K562 (cell line): ENCODE measurements at regions not wholly inside any gene's neighbourhood (a gene's known extent, or its start where the extent isn't known, plus 50 kb on each side); places are given as distances from the start of the nearest gene placed in this dataset.

ENCODE experiments used
- ATAC-seq: fragments of 200-7000 bp; cut with Tn5 transposase; 3 replicates; pipeline ENCODE4 v1.9.1; 2020; ENCODE audit warnings: moderate library complexity
- BruUV-seq: library from RNA; stranded (reverse); fragments of 400-500 nt; replicated peaks from 2 replicates; lab custom pipeline; 2021; lab: Mats Ljungman, UMichigan
- CTCF ChIA-PET: fragments of 300-600 bp; formaldehyde crosslinking; extraction: SDS; loops from one replicate; lab custom pipeline; 2021; ENCODE audit warnings: low intra/inter-chr PET ratio; lab: Yijun Ruan, JAX
- POLR2A ChIA-PET: fragments of 300-600, 350-650 bp; sonication (Branson Sonifier 250); formaldehyde crosslinking; extraction: SDS; loops from one replicate; lab custom pipeline; 2021; ENCODE audit warnings: antibody characterized with exemption, inconsistent platforms; lab: Yijun Ruan, JAX
- DNase-seq, 4 experiments: peaks; one replicate each; pipeline versions ENCODE4 v3.0.0 to v3.0.0-alpha.2; 2011 to 2018; ENCODE audit warnings: low spot score in 3 of 4, mixed read lengths in 3 of 4; ENCODE audit errors: extremely low read depth in 1 of 4
- FAIRE-seq: peaks from 2 replicates; lab custom pipeline; 2011; peaks lifted over from hg19 to GRCh38; lab: Jason Lieb, UNC
- H2AFZ ChIP-seq: 2 replicates; pipeline ENCODE4 v1.6.0; 2011; ENCODE audit warnings: low read depth, low read length, control low read depth, inconsistent platforms
- H3K27ac ChIP-seq: fragments of 200-600 bp; 3 replicates; pipeline ENCODE4 v1.8.0; 2011; ENCODE audit warnings: low read depth, mild to moderate bottlenecking, control low read depth, inconsistent platforms, low read length, moderate library complexity, mixed read lengths; ENCODE audit errors: extremely low read depth
- H3K27me3 ChIP-seq, 2 experiments: fragments of 300-600 bp in 1 of 2; 2 replicates in 1 of 2; 3 replicates in 1 of 2; pipeline versions ENCODE4 v1.6.0 to v1.8.0; 2011; ENCODE audit warnings: inconsistent platforms in 2 of 2, low read length in 2 of 2, mild to moderate bottlenecking in 1 of 2, mixed read lengths in 1 of 2, moderate library complexity in 1 of 2; ENCODE audit not compliant: control insufficient read depth in 2 of 2, insufficient read depth in 2 of 2
- H3K36me3 ChIP-seq: fragments of 300-600 bp; 3 replicates; pipeline ENCODE4 v1.8.0; 2011; ENCODE audit warnings: mild to moderate bottlenecking, low read length, inconsistent platforms; ENCODE audit not compliant: control insufficient read depth, insufficient read depth
- H3K4me1 ChIP-seq, 2 experiments: fragments of 200-600 bp in 1 of 2; replicated peaks in 1 of 2; 2 replicates in 1 of 2; 3 replicates in 1 of 2; pipeline versions ENCODE4 v1.5.1 to v1.8.0; 2011; ENCODE audit warnings: inconsistent platforms in 2 of 2, low read length in 2 of 2, mild to moderate bottlenecking in 1 of 2, mixed read lengths in 1 of 2, moderate library complexity in 1 of 2; ENCODE audit not compliant: control insufficient read depth in 2 of 2, insufficient read depth in 2 of 2
- H3K4me2 ChIP-seq: 2 replicates; pipeline ENCODE4 v1.6.1; 2011; ENCODE audit warnings: low read length, control low read depth, inconsistent platforms, mixed read lengths; ENCODE audit not compliant: insufficient read depth
- H3K4me3 ChIP-seq: fragments of 200-600 bp; sonication (generic), shearing (Covaris generic); 2 replicates; pipeline ENCODE4 v1.5.1; 2016; ENCODE audit warnings: control low read depth, inconsistent platforms
- H3K79me2 ChIP-seq: fragments of 200-600 bp; 3 replicates; pipeline ENCODE4 v1.8.0; 2011; ENCODE audit warnings: low read length, inconsistent platforms; ENCODE audit not compliant: control insufficient read depth, insufficient read depth
- H3K9ac ChIP-seq, 2 experiments: 2 replicates each; pipeline versions ENCODE4 v1.6.0 to v1.6.1; 2011; ENCODE audit warnings: low read depth in 2 of 2, low read length in 2 of 2, control low read depth in 1 of 2, inconsistent platforms in 1 of 2, mild to moderate bottlenecking in 1 of 2, mixed read lengths in 1 of 2; ENCODE audit not compliant: insufficient read depth in 1 of 2
- H3K9me1 ChIP-seq: one replicate; pipeline ENCODE4 v1.6.0; 2011; ENCODE audit warnings: inconsistent platforms, mild to moderate bottlenecking, low read length, moderate library complexity; ENCODE audit not compliant: control insufficient read depth, insufficient read depth
- H3K9me3 ChIP-seq: replicated peaks from 2 replicates; pipeline ENCODE4 v1.5.1; 2011; ENCODE audit warnings: low read depth, low read length, inconsistent platforms; ENCODE audit not compliant: control insufficient read depth, insufficient read depth
- H4K20me1 ChIP-seq: replicated peaks from 2 replicates; pipeline ENCODE4 v1.6.1; 2011; ENCODE audit warnings: low read length, inconsistent platforms, mixed read lengths; ENCODE audit not compliant: control insufficient read depth, insufficient read depth
- ATF1 ChIP-seq, 2 experiments: fragments of 450-650 bp in 1 of 2; IDR thresholded peaks; 2 replicates each; pipeline ENCODE4 v1.6.1; 2016; ENCODE audit warnings: missing compliant biosample characterization in 1 of 2, missing genetic modification characterization in 1 of 2
- ELK3 ChIP-seq: fragments of 450-650 bp; formaldehyde crosslinking; IDR thresholded peaks from 2 replicates; pipeline ENCODE4 v1.4.0; 2020; ENCODE audit warnings: mild to moderate bottlenecking
- FOXA3 ChIP-seq, 2 experiments: fragments of 450-650 bp in 1 of 2; sonication (generic) in 1 of 2; formaldehyde crosslinking; IDR thresholded peaks in 1 of 2; conservative IDR thresholded peaks in 1 of 2; 2 replicates each; pipeline versions ENCODE4 v1.4.0 to v1.8.0; 2020 to 2022; ENCODE audit warnings: mild to moderate bottlenecking in 2 of 2, missing genetic modification reagents in 1 of 2
- FUS ChIP-seq: fragments of 200-400 bp; formaldehyde crosslinking; optimal IDR thresholded peaks from 2 replicates; pipeline ENCODE3; 2017; ENCODE audit warnings: low read depth, low read length
- HOXB6 ChIP-seq: fragments of 250-450 bp; sonication (Bioruptor Pico); IDR thresholded peaks from 2 replicates; pipeline ENCODE4 v1.5.1; 2022; ENCODE audit warnings: mild to moderate bottlenecking, borderline replicate concordance
- SRSF1 ChIP-seq: fragments of 200-400 bp; formaldehyde crosslinking; IDR thresholded peaks from 2 replicates; pipeline ENCODE4 v1.6.1; 2017; ENCODE audit warnings: mild to moderate bottlenecking, low read depth, low read length, moderate library complexity
- ZFP91 ChIP-seq: sonication (generic); formaldehyde crosslinking; IDR thresholded peaks from 2 replicates; pipeline ENCODE4 v1.8.0; 2022; ENCODE audit warnings: mild to moderate bottlenecking, missing genetic modification reagents
- ZNF124 ChIP-seq: sonication (generic); formaldehyde crosslinking; IDR thresholded peaks from 2 replicates; pipeline ENCODE4 v1.8.1; 2022; ENCODE audit warnings: missing genetic modification reagents
- ZNF318 ChIP-seq, 2 experiments: fragments of 450-650 bp; IDR thresholded peaks; 2 replicates each; pipeline ENCODE4 v1.6.1; 2016; ENCODE audit warnings: mild to moderate bottlenecking in 2 of 2, borderline replicate concordance in 1 of 2, low read depth in 1 of 2, moderate library complexity in 1 of 2
- WGBS: fragments of 100-300 bp; shearing (Covaris generic); methylation state at CpG from one replicate; pipeline ENCODE4 v1.1.6; 2016; ENCODE audit warnings: low coverage, mixed read lengths; ENCODE audit not compliant: insufficient coverage; ENCODE audit errors: missing lambda C conversion rate; 5-methylcytosine and 5-hydroxymethylcytosine counted together
- in situ Hi-C: fragments of 300-500 bp; cut with MboI; formaldehyde crosslinking; loops from 4 replicates; pipeline ENCODE4 v1.15.0; 2018; ENCODE audit warnings: inconsistent platforms, mixed read lengths
- intact Hi-C: fragments of 100-400 bp; cut with micrococcal nuclease; formaldehyde crosslinking; loops from 2 replicates; pipeline ENCODE4 v1.14.2; 2022
- TF ChIP-seq, protein P1 (sequence below): fragments of 250-450 bp; sonication (Bioruptor Pico); IDR thresholded peaks from 2 replicates; pipeline ENCODE4 v1.8.0; 2021; ENCODE audit warnings: borderline replicate concordance, mild to moderate bottlenecking, moderate library complexity; ENCODE audit not compliant: poor library complexity, severe bottlenecking

GRCh38 chr15:57773051-57773450 lies 66.5 kb downstream of the POLR2M start:
- Histone ChIP-seq H3K4me1 (no peaks in the 10 kb centered on the region), H3K4me2 (no peak overlapping the region), H3K9ac (no peak overlapping the region), H4K20me1 (no peaks in the 10 kb centered on the region), H3K27ac (no peak overlapping the region), H2AFZ (no peak overlapping the region), H3K36me3 (no peaks in the 10 kb centered on the region), H3K9me1 (no peaks in the 10 kb centered on the region), H3K4me3 (no peak overlapping the region), H3K9me3 (no peaks in the 10 kb centered on the region), H3K27me3 (peaks cover 11 to 34% of the 10 kb centered on the region in 2 experiments), H3K79me2 (no peaks in the 10 kb centered on the region)
- ATAC-seq (no peak), FAIRE-seq (no peak), DNase-seq (no peak)
- ChIA-PET POLR2A (interaction anchor here (0.5 kb wide), 1 partner anchor 913 kb away, joined by 4 read pairs; no protein-coding TSS in a partner anchor), CTCF (no interaction called here)
- intact Hi-C loops (no loop called here), in situ Hi-C loops (no loop called here)
- WGBS, result 0% methylated on average over 2 of the region's 2 CpGs
- no TSS peak for BruUV-seq
- TF ChIP-seq ZFP91 (CRISPR knock-in tag) (no peak), ATF1 (CRISPR knock-in tag; IDR thresholded peaks at IDR 0.05) (no peak), ATF1 (tag; IDR thresholded peaks at IDR 0.05) (no peak), HOXB6 (CRISPR knock-in tag) (no peak), SRSF1 (no peak), FOXA3 (CRISPR knock-in tag; conservative IDR thresholded peaks at IDR 0.05 in 1 of 2, IDR thresholded peaks at IDR 0.05 in 1 of 2) (no peak), ZNF318 (IDR thresholded peaks at IDR 0.05; ENCODE audit: borderline replicate concordance in 1 of 2, low read depth in 1 of 2) (no peak), ZNF124 (CRISPR knock-in tag) (no peak), ELK3 (CRISPR knock-in tag) (no peak), FUS (no peak)
- TF ChIP-seq, protein P1, sequence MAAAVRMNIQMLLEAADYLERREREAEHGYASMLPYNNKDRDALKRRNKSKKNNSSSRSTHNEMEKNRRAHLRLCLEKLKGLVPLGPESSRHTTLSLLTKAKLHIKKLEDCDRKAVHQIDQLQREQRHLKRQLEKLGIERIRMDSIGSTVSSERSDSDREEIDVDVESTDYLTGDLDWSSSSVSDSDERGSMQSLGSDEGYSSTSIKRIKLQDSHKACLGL, result no peak
